Retina (tissue), 1 donor: ENCODE measurements at regions not wholly inside any gene's neighbourhood (a gene's known extent, or its start where the extent isn't known, plus 50 kb on each side); places are given as distances from the start of the nearest gene placed in this dataset.
A peak's percentile ranks its signal among the peaks of the same experiment; 100 is the strongest.

Source experiments
- DNase-seq: peaks from one replicate; pipeline ENCODE4 v3.0.0-alpha.2; 2016

DNA sequence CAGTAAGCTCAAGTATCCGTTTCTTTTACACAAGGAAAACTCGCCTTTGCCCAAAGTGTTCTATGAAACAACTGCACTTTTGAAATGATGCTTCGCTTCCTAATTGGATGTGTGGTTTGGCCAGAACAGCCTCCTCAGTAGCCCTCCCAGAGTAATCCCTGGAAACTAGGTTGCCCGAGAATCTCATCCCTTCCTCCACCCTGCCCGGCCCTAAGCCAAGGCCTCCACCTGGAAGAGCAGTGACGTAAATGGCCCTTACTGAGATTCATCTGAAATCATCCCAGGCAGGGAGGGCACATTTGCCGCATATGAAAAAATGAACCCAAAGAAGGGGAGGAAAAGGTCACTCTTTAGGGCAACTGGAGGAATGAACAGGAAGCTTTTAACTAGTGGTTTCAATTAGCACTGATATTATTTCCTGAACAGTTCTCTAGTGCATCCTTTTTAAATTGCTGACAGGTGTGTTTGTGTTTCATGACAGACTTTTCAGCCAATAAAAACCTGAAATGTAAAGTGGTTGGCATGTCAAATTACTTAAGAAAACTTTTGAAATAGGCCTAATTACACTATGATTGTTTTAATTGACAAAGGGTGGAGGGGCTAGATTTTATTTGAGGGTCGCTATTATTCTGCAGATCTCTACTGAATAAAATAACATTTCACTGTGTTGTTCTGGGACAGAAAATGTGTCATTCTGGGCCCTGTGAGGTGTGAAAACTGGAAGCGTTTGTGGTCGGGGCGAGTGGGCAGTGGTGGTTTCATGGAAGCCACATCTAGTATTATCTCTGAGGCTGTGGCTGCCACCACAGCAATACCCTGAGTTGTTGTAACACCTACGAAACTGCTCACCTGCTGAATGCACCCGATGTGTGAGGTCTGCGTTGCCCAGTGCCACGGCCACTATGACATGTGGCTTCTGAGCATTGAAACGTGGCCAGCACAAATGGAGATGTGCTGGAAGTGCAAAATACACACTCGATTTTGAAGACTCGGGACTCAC, 112.1 kb downstream of the ZIC5 start:
- no peak for DNase-seq

DNA sequence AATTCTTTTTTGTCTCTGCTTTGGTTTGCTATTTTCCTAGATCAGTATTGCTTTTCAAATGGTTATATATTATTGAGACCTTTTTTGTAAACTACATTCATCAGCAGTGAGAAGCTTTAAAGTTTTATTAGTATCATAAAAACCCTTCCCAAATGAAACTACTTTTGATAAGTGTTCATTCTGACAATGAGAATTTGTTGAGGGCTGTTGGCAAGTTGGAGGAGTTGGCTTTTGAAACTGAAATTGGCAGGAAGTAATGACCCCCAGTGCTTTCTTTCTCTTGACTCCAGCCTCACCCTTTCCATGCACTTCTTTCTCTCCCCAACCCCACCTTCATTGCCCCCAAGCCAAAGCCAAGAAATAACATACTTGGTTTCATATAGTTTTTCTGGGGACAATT, 113.8 kb downstream of the ZIC5 start:
- no peak for DNase-seq

DNA sequence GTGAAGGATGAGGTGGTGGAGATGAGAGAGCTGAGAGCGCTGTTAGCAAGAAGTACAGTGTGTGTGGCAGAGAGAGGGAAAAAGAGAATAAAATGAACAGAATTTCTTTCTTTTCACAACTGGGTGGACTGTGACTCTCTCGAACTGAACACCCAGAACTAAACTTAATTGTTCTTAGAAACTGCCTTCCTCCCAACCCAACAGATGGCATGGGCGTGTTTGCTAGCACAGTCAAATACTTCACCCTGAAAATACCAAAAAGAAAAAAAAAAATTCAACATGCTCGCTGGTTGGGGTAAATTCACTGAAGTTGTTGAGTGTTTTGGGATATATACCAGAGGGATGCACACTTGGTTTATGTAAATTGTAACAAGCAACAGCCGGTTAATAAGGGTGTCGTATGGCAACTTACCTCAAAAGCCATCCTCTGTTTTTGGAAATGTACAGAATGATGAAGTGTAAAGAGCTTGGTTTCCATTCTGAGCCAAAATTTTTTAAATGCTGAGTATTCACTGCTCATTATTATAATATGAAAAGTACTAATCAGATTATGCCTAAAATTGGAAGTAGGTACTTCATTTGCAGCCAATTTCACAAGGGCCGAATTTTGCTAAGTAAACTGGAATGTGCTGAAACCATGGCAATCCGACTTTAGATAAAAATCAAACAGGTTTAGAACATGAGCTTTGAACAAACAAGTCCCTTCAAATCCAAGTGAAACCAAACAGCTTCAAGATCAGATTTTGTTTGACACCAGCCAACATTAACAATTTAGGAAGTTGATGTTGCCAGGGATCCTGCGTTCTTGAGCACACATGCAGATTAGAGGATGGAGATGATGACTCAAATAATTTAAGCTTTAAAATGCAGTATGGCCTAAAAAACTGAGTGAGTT, 115.8 kb downstream of the ZIC5 start:
- DNase-seq = no peak

DNA sequence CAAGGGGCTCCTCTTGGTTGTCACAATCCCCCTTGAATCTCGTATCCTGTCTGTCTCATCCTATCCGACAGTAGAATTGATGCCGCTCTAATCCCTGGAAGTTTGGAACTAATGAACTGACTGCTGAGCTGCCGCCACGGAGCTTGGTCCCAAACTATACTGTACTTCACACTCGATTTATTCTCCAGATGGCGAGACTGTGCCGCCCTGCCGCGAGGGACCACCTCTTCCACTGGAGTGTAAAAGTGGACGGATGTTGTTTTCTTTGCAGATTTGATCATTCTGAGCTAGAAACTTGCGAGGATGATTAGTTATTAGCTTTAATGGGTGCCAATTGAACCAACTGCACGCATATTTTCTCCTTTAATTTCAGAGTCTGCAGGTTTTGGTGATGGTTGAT, 117.2 kb downstream of the ZIC5 start:
- peak; percentile 74 for DNase-seq

DNA sequence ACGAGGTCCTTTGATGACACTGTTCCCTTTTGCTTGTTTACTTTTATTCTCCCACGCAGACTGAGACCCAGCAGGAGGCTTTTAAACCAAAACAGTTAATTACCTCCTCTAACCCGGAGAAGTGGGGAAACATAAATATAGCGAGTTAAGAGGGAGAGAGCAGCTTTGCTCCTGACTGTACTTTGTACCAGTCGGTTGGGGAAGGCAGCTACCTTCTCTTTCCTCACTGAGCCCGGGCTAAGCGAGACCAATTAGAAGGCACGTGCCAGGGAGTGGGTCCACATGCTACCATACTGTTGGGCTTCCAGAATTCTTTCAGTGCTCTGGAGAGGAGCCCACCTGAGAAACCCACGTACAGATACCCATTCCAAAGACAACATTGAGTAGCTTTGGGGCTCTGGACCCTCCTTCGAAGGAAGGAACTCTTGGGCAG, 124.2 kb downstream of the ZIC5 start:
- DNase-seq = no peak

DNA sequence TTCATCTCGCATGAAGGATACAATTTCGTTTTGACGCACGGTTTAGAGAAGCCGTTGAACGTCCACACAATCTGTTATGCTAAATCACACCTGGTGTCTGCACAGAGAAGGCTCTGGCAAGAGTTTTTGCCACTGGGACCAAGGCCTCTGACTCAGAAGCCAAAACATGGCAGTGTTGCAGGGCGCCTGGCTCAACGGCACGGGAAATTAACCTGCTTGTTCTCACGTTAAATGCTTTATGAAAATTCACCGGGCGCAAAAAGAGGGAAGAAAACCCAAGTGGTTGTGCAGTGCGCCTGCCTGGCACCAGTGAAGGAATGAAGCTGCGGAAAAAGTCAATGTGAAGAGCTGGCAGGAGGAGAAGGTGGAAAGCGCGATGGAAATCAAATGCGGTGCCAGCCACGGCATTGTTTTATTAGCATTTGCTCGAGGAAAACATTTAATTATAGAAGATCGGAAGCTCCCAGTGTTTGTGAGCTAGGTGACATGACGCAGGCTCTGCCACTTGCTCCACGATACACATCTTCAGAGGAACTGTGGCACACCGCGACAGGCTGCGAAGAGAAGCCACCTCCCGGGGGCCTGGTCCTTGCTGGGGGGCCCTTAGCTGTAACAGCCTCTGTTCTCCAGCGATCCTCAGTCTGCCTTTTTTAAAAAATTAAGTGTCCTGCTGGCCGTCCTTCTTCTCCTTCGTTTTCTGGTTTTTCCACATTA, 126.2 kb downstream of the ZIC5 start:
- no peak for DNase-seq

DNA sequence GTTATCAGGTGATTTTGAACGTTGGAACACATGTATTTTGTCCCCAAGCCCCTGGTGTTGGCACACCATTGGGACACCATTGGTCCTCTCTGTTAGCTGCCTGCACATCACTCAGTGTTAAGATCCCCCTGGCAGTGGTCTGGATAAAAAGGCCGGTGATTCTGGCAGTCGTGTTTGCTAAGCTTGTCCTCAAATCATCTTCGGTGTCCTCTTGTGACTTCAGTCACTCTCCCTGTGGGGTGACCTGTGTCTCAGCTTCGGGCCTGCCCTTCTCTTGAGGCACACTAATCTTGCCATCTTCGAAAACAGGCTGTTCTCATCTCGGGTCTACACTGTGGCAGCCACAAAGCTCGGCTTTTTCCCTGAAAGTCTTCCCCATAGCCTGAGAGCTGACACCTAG, 127.1 kb downstream of the ZIC5 start:
- no peak for DNase-seq

DNA sequence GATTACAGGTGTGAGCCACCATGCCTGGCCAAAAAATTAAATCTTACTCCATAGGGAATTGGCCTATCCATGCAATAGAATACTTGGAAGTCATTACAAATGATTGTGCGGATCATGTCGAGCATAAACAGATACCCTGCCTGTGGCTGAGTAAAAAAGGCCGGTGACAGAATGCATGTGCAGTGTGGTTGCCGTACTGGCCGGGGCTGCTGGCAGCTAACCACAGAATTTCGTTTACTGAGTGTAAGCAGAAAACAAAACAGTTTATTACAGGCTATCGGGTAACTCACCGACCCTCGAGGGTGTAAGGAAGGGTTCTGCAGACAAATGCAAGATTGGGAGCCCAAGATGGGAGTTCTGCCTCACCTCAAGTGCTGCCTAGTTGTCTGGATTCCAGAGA, 127.7 kb downstream of the ZIC5 start:
- no peak for DNase-seq

DNA sequence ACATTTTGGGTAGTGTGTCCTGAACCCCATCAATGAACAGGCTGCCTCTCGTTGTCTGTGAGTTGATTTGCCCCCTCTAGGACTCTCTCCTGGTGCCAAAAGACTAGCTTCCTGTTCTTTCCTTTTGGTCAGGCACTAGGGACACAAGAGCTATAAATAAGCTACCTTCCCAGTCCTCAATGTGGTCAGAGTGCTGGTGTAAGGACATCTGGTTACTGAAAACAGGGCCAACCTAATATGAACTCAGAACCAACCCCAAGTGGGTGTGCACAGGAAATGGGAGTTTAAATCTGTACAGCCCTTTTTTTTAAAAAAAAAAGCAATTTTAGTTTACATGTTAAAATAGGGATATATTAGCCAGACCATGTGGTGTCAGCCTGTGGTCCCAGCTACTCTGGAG, 129.2 kb downstream of the ZIC5 start:
- DNase-seq = no peak

DNA sequence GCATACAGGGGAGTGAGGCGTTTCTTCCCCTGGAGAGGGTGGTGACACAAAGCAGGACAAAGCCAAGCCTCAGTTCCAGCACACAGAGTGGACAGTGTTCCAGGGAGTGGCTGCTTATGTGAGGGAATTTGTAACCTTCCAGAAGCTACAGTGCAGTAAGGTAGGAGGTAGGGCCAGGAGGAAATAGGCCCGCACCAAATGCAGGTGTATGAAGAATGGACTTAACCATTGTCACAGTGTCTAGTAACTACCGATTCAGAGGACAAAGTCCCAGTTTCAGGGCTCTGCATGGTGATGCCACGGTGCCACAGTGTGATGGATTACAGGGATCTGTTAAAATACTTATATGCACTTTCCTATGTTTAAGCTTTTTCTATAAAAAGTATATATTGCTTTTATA, 135.3 kb downstream of the ZIC5 start:
- no peak for DNase-seq

DNA sequence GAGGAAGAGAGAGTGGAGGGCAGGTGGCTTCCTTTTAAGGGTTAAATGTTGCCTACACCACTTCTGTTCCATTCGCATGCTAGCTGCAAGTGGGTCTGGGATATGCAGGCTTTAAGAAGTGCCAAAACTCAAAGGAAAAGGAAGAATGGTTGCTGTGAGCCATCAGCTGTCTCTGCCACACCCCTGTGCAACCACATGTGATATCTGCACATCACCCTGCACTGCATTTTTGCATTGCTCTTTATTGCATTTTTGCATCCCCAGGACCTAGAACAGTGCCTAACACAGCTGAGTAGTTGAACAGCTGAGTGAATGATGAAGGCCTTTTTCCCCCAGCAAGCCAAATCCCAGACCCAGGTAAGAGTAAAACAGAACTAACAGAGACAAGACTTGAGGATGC, 136.1 kb downstream of the ZIC5 start:
- no peak for DNase-seq

DNA sequence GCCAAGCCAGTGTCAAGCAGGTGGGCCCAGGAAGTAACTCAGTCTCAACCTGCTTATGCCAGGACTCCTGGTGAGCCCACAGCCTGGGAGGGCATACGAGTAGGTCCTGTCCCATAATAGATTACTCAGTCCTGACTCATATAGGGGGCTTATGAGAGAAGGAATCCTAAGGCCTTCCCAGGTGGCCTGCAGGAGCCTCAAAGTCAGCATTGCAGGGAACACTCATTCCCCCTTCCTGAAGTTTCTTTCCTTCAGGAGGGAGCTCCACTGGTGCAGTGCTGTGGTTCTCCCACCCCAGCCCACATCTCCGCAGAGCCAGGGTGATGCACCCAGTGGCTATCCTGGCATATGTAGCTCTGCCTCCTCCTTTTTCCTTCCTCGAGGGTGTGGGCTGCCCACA, 137.3 kb downstream of the ZIC5 start:
- DNase-seq = no peak

DNA sequence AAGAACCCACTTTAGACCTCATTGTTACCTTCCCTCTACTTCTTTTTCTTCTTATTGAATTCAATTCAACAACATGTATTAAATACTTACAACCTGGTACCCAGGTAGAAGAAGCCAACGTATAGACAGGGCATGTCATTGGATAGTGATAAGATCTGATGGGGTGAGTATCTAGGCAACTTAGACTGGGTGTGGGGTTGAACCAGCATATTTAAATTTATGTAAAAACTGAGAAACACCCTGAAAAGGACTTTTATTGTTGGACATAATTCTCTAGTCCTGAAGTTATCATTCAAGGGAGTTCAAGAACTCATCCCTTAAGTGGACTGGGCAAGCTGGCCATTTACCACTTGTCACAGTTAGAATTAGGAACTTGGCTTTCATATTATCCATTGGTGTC, 139.2 kb downstream of the ZIC5 start:
- DNase-seq = no peak

DNA sequence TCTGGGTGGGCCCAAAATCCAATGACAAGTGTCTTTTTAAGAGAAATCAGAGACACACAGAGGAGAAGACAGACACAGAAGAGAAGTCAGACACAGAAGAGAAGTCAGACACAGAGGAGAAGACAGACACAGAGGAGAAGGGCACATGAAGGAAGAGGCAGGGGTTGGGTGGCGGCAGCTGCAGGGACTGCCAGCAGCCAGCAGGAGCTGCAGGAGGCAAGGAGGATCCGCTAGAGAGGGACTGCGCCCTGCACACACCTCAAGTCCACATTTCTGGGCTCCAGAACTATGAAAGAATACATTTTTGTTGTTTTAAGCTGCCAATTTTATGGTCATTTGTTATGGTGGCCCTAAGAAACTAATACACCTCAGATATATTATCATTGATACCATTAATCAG, 140.6 kb downstream of the ZIC5 start:
- DNase-seq = no peak

DNA sequence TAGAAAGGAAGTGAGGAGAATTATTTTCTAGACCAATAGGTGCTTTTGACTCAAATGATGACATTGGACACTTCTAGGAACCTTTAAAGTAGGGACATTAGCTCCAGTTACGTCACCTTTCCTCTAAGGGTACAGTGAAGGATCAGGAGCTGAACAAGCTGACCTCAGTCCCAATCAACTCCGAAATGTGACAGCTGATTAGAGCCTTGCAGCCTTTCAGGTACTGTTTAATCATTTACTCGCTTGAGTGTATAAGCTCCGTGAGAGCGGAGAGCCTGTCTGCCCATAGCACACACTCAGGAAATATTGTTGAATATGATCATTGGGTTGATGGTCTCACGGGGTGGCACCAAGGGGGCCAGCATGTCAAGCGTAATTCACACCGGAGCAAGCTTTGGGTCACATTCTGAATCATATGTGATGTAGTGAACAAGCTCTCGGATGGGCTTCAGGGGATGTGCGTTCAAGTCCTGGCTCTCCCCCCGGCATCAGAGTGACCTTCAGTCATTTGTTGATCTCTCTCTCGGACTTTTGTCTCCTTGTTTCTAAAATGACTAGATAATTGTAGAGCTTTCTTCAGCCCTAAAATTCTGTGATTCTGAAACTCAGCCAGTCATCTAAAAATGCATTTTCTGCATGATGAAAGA, 141.9 kb downstream of the ZIC5 start:
- peak; percentile 27 for DNase-seq

DNA sequence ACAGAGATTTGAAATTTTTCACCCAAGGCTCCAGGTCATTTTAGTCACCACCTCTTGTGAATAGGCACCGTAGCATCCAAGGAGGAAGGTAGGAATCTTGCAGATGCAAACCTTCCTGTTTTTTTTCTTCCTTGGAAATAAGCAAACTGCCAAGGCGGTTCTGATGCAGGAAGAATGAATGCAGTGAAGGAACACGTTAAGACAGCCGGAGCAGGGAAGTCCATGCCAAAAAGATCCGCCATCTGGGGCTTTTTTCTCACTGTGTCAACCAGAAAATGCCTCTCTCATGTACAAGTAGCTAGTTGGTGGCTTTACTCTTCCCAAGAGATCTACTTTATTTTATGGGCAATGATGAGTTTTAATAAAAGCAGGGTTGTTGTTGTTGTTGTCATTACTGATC, 142.4 kb downstream of the ZIC5 start:
- DNase-seq = no peak

DNA sequence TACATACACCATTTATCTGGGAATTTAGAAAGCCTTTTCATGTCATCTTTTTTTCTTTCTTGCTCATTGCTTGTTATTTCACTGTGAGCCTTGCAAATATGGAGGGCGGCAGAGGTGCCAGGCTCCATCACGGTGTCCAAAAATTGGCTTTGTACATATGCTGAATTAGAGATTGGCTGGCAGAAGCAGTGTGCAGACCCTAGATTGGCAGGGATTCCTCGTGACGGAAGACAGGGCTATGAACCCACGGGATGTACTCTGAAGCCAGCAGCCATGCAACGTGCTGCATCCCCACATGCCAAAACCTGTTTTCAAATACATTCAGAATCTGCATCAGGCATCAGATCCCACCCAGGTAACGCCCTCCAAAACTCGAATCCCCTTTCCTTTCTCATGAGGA, 142.8 kb downstream of the ZIC5 start:
- no peak for DNase-seq

DNA sequence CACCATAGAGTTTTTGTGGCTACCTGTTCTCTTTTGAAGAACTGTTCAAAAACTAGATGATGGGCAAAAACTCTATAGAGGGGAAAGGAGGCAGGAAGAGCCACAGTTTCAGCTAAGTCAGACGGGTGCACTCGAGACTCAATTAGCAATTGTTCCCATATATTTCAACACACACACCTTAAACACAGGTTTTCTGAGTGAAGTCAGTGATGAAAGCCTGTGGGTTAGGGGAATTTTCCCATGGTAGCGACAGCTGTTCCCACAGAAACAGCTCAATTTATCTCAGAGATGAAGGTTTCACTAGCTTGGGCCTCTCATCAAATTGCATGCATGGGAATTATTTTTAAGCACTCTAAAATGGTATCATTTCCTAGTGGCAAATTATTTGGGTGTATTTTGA, 143.4 kb downstream of the ZIC5 start:
- DNase-seq = no peak

DNA sequence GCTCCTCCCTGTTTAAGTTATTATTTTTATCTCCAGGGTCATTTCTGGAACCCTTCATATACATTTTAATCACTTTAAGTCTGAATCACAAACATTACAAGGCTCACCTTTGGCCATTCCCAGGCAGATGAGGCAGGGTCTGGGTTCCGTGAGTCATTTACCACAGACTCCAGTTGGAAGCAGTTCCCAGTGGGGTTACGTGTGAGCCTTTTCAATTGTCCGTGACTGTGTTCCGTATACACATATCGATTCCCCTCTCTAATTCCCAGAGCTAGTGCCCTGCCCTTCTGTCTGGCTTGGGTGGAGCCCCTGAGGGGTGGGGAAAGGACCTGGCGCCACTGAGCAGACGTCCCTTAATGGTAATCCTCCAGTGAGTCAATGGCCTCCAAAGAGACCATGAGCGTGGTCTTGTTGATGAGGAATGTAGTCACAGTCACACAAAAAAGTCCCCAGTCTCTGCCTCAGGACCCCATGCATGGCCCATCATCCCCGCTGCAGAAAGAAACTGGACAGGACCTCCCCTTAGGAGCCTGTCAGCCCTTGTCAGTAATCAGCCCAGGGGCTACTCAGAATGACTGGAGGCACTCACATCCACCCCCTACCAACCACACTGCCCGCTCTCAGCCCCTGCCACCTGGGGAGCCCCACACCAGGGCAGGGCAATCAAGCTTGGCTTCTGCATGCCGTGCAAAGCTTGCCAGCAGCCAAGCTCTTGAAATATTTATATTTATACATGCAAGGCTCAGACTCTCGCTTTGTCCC, 144.4 kb downstream of the ZIC5 start:
- peak; percentile 59 for DNase-seq

DNA sequence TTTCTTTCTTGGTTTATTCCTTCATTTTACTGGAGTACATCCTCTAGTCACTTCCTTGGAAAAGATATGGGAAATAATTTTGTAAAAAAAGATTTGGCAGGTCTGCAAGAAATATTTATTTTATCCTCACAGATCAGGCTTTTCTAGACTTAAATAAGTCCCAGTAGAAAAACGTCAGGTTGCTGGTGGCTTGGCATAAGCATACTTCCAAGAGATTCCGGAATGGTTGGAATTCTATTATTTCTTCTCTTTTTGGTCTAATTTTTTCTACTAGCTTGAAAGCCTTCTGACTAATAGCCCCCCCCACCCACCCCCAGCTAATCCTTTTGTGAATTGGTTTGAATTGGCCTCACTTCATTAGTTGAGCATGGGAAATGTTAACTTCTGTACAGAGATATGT, 147.6 kb downstream of the ZIC5 start:
- no peak for DNase-seq

DNA sequence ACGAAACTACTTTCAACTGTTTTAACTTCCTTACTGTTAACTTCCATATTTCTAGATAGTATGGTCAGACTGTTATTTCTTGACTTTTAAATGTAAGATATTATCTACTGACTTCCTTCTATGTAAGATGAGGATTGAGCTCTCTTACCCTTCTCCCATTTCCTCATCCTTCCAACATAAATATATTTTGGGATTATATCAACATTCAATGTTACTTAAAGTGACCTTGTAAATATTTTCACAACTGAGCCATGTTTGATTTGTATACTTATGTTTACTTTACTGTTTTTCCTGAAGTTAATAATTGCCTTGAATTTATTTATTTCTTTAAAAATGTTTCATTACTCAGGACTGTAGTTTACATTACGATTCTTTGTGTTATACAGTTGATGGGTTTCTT, 148.7 kb downstream of the ZIC5 start:
- DNase-seq = no peak

DNA sequence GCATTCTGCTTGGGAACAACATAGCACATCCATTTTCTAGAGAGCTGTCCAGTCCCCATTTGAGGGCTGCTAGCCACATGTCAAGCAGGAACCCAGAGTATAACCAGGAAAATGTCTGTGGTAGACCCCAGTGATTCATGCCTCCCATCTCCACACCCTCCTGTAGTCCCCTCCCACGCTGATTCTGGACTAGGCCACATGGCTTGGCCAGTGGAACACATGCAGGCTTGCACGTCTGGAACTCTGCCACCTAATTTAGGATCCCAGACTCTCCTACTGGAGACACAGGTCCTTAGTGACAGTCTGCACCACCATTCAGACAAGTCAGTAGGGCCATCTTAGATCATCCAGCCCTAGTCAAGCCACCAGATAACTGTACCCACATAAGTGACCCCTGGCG, 149.8 kb downstream of the ZIC5 start:
- DNase-seq = no peak
